Suppressor macrophage treated with lipopolysaccharide for 1 hour (primary cell): ENCODE measurements at regions not wholly inside any gene's neighbourhood (a gene's known extent, or its start where the extent isn't known, plus 50 kb on each side); places are given as distances from the start of the nearest gene placed in this dataset.

Experiments
- DNase-seq, 3 donors: peaks; one replicate each; pipeline ENCODE4 v3.0.0-alpha.2; 2020 to 2022

DNA sequence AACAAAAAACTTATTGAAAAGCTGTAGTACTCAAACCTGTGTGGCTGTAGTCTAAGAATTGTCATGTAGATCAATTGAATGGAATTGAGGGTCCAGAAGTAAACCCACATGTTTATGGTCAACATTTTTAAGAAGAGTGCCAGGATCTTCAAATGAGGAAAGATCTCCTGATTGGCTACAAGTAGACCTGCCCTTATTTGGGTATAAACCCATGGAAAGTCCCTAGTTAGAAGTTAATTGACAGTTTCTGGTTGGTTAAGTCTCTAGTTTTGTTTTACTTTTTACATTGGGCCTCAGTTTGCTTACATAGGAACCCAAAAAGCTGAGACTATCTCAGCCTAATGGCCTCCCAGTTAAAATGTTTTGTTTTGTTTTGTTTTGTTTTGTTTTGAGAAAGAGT lies 91.9 kb upstream of the RESF1 start:
- DNase-seq: no peak

DNA sequence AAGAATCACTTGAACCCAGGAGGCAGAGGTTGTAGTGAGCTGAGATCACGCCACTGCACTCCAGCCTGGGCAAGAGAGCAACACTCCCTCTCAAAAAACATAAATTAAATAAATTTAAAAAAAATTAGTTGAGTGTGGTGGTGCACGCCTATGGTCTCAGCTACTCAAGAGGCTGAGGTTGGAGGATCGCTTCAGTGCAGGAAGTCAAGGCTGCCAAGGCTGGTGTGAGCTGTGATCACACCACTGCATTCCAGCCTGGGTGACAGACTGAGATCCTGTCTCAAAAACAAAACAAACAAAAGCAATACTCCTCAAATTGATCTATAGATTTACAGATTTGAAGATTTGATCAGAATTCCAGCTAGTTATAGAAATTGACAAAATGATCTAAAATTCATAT lies 92.7 kb upstream of the RESF1 start:
- no peak for DNase-seq

DNA sequence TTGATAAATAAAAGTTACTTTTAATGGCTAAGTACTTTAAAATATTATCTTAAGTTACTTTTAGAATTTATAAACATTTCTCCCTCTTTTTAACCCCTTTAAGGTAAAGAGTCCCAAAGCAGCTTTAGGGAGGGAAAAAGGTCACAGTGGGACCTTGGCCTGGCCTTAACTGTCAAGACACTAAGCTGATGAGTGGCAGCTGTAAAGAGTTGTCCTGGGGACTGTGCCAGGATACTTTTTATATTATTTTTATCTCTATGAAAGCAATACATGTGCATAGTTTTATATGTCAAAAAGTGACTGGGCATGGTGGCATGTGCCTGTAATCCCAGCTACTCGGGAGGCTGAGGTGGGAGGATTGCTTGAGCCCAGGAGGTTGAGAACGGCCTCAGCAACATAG lies 94.2 kb upstream of the RESF1 start:
- no peak for DNase-seq

DNA sequence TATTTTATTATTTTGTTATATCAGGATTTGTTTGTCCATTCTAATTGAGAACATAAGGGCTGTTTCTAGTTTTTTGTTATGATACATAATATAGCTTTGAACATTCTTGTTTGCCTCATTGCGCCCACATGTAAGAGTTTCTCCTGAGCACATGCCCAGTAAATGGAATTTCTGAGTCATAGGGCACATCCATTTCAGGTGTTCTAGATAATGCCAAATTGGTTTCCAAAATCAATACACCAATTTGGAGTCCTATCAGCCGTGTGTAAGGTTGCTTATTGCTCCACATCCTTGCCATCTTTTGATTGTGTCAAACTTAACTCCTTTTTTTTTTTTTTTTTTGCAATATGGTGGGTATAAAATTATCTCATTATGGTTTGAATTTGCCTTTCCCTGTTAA lies 97.9 kb upstream of the RESF1 start:
- no peak for DNase-seq

DNA sequence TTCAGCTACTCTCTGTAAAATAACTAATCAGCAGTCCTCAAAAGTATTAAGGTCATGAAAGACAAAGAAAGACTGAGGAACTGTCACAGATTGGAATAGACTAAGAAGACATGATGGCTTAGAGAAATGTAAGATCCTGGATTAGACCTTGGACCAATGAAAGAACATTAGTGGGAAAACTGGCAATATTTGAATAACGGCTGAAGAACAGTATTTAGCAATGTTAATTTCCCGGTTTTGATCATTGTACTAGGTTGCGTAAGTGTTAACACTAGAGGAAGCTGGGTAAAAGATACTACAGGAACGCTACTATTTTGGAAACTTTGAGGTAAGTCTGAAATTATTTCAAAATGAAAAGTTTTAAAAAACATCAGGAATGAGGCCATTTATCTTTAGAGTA lies 98.8 kb upstream of the RESF1 start:
- peak in 1 of 3 donors; percentile 24 for DNase-seq

DNA sequence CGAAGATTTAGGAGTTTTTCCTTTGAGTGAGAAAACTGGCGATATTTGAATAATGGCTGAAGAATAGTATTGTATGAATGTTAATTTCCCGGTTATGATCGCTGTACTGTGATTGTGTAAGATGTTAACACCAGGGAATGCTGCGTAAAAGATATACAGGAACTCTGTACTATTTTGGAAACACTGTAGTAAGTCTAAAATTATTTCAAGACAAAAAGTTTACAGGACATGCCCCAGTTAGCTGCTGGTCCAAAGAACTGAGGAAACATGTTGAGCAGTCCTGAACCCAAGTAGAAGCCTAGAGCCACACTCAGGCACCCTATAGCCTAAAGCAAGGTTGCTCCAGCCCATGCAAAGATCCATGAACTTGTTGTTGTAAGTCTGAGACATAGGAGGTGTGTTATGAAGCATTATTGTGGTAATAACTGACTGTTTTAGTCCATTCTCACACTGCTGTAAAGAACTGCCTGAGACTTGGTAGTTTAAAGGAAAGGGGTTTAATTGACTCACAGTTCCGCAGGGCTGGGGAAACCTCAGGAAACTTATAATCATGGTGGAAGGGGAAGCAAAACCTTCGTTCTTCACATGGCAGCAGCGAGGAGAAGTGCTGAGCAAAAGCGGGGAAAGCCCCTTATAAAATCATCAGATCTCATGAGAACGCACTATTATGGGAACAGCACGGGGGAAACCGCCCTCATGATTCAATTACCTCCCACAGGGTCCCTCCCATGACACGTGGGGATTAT lies 99.8 kb upstream of the RESF1 start:
- peak; percentile 84 to 90 (median 88) for DNase-seq

DNA sequence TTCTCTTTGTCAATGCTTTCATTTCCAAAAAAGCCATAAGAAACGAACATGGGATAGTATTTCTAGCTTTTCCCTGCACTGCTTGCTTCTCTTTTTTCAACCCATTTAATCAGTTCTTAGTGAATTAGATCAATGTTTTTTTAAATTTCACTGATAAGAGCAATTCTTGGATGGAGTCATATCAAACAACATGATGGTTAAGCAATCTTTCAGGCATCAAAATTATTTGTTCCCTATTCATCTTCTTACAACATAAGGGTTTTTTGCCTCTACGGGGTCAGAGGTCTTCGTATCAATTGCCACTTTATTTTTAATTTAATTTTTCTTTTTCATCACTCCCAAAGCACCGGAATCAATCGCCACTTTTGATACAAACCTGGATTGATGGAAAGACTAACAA lies 103.8 kb upstream of the RESF1 start:
- no peak for DNase-seq

DNA sequence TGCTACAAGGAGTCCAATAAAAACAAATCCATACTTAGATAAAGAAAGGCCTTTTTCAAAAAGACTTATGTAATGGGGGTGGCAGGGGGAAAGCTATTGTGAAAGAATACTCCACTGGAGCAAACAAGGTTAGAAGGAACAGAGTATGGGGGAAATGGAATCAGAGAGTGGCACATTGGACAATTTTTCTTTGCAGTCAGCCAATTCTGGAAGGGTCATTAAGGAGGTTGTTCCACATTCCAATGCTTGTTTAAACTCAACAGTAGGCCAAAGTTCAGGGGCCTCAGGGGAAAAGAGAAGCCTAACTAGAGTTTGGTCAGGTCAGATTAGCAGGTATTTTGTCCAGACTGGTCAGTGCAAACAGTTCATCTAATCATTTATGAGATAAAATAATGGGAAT lies 105.2 kb upstream of the RESF1 start:
- DNase-seq: peak in 1 of 3 donors; percentile 22

DNA sequence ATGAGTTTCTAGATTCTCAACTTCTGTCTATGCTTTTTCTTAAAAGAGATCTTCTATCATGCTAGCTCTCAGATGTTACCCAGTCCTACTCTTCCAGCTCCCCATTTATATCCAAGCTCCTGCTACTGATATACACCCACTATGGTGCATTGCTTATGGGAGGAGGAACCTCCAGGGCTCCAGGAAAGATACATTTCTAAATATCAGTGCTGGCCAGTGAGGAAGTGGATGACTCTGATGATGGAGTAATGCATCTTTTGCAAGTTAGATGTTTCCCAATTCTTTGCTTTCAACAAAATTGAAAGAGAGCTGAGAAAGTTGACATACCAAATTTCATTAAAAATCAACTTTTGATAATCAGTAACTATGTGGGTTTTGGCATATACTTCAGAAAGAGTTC lies 105.7 kb upstream of the RESF1 start:
- DNase-seq: peak; percentile 69 to 85 (median 84)

DNA sequence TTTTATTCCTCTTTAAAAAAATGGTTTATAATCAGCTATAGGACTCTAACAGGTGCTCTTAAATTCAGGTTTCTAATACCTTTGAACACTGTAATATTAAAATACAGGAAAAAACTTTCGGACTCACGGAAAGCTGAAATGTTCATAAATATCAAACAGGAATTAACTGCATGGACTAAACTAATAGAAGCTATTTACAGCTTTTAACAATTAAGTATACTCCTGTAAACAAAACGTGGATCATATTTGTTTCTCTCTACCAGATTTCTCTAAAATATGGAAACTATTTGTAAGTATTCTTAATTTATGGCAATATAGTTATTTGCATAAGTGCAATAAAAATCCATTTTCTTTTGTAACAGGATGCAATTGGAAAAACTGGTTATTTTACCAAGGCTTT lies 108.9 kb upstream of the RESF1 start:
- no peak for DNase-seq

DNA sequence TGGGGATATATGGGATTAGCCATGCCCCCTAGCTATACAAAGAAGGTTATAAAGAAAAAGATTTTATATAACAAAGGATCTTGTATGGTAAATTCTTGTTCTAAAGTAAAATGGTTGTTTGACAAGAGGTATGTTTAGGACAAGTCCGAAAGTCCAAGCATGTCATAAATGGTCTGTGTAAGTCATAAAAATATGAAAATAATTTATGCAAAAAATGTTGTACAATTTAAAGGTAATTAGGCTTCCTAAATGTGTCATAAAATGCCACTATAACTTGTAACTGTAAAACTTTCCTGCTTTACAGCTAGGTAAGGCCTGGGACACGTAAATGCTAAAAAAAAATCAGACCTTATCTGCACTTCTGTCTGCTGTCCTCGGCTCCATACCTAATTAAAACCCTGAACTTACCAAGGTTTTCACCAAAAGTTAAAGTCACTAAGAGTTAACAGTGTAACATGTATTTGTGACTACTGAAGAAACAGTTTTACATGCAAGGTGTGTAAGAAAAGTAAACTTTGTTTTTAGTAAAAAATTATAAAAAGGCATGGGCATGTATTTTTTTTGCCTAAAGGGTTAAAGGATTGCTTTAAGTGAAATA lies 110.0 kb upstream of the RESF1 start:
- peak; percentile 22 to 37 (median 34) for DNase-seq

DNA sequence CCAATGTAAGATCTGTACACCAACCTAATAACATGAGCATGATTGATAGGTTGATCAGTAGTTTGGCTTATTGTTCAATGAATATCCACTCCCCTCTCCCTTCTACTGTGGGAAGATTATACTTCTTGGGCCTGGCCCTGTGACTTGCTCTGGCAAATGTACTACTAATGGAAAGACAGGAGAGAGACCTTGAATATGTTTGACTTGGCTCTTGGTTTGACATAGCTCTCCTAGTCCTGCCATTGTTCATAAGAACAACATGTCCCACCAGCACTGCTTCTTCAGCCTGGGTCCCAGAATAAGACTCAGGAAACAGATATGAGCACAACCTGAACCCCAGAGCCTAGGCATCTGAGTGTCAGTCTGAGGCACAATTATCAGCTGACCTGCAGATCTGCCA lies 112.8 kb upstream of the RESF1 start:
- DNase-seq: no peak

DNA sequence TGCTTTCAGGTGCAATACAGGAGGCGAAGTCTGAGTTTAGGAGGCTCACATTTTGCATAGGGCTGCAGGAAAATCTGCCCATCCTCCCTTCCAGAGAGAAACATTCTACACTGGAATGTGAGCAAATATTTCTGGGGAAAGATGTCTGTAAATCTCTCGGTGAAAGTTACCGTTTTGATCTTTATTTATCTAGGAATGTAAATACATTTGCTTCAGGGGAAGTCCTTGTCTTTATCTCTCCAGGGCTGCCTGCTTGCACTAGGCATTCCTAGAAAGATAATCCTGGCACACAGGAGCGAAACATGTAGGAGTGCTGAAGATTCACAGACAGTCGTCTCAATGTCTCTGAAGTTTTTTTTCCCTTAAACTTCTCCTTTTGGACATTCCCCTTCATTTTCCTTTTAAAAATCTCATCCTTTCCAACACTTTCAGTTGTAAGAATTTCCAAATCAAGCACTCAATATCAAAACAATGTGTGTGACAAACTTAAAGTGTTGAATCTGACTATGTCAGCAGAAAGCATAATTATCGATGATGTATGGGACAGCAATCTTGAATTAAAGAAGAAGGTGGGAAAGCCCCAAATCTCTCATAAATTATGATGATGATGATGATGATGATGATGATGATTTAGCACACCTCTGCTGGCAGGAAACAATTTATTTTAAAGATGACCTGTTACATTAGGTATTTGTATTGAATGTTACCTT lies 113.4 kb upstream of the RESF1 start:
- DNase-seq: no peak

DNA sequence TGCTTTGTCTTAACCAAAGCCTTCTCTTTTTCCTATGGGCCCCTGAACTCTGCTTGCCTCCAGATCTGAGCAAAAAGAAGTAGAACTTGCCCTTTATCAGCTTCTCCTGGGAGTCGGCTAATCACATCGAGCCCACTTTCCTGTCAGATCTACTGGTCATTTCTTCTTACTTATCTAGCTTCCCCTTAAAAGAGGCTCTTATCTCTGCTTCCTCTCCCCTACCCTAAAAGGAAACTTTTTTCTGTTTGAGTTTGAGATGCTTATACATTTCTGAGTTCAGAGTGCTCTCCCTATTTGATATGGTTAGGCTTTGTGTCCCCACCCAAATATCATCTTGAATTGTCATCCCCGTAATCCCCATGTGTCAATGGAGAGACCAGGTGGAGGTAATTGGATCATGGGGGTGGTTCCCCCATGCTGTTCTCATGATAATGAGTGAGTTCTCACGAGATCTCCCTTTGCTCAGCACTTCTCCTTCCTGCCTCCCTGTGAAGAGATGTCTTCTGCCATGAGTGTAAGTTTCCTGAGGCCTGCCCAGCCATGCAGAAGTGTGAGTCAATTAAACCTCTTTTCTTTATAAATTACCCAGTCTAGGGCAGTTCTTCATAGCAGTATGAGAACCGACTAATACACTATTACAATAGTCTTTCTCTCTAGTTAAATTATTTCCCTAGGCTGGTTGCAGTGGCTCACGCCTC lies 114.7 kb upstream of the AMN1 start:
- DNase-seq: no peak

DNA sequence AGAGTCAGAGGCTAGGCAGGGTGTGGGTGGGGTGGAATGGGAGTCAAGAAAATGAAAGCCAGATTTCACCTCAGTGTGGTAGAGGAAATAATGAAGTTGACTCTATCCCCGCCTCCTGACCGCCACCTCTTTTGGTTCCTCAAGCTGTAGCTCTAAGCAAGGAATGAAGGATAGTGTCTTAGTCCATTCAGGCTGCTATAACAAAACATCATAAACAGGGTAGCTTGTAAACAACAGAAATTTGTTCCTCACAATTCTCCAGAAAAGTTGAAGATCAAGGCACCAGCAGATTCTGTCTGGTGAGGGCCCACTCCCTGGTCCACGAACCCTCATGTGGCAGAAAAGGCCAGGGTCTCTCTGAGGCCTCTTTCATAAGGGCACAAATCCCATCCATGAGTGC lies 109.1 kb upstream of the AMN1 start:
- DNase-seq: no peak

DNA sequence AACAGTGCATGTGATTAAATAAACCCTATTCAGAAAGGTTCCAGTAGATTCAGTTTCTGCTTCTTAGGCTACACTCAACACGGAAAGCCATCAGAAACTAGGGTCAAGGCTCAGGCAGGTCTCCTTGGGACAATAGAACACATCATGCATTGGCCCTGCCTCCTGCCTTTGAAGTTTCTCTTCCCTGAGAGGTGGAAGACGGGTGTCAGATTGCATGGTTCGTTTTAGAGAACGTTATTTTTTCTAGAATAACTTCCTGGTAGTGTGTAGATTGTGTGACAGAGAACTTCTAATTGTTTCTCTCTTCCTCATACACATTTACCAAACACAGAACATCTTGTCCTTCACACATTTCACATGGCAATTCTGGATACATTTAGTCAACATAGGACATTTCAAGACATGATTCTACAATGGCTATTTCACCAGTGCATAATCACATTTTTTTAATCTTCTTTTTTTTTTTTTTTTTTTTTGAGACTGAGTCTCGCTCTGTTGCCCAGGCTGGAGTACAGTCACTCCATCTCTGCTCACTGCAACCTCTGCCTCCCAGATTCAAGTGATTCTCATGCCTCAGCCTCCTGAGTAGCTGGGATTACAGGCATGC lies 106.6 kb upstream of the AMN1 start:
- DNase-seq: peak in 1 of 3 donors; percentile 12

DNA sequence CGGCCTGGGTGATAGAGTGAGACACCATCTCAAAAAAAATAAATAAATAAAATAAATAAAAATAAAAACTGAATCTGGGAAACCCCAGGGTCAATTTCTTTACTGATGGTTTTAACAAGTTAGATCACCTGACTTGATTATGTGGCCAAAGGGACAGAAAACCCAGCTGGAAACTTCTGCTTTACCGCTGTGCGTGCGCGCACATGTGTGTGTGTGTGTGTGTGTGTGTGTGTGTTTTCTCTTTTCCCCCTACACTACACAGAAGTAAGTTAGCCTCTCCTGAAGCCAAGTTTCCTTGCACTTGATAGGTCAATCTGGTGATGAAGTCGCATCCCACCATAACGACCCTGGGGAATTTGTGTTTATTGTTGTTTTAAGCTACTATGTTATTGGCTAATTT lies 105.3 kb upstream of the AMN1 start:
- DNase-seq: peak; percentile 41 to 47 (median 46)

DNA sequence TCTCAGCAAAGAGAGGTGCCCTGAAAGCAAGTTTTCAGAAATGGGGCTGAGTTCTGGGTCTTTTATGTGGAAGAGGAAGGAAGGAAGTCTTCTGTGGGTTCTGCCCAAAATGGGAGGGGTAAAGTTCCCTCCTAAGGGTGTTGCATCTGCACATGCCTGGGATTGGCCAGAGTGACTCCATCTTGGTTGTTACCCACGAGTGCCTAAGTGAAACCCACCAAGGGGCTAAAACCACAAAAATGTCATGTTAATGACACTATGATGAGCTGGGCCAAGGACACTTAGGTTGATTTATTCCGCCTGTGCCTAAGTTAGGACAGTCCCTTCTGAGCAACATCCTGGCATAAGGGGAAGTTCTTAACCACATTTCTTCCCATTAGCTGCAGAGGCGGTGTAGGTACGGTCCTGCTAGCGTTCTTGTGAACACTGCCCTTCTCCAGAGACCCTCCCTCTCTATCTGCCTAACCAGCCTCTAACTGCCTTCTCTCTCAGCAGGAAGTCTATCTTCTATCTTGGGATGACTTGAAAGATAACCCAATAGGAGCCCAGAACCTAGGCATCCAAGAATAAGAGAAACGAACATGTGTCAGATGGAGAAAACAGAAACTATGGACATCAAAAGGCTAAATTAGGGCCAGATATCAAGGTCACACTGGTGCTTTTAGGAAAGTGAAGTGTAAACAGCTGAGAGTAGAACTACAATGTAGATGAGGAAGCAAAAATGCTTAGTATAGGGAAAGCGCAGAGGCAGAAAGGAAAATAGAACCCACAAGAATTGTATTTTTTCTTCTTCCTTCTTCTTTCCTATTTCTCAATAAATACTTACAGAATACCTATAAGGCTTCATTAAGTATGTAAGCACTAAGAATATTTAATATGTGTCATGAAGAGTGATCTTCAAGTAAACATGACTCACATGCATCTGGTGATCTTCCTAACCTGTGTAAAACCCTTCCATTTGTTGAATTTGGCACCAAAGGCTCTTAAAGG lies 104.2 kb upstream of the AMN1 start:
- peak; percentile 84 to 95 (median 92) for DNase-seq

DNA sequence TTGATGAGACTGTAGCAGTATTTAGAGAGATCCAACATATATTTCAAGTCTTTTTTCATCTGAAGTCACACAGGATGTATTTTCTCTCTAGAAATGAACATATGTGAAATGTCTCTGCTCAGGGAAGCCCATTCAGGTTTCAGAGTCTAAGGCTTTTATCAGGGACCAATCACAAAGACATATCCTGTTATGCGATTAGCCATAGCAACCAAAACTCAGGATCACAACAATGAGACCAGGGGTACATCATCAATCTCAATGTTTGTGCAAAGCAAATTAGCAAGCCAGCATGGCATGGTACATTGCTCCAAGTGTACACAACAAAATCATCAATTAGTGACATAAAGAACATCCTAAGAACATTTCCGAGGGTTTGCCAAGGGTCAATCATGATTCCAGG lies 99.2 kb upstream of the AMN1 start:
- no peak for DNase-seq

DNA sequence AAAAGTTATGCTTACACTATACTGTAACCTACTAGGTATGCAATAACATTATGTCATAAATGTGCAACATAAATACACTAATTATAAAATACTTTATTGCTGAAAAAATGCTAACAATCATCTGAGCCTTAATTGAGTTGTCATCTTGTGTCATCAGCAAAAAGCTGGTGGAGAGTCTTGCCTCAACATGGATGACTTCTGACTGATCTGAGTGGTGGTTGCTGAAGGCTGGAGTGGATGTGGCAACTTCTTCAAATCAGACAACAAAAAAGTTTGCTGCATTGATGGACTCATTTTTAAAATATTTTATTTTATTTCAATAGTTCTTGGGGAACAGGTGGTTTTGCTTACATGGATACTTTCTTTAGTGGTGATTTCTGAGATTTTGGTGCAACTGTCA lies 93.9 kb upstream of the AMN1 start:
- peak; percentile 24 to 55 (median 31) for DNase-seq

DNA sequence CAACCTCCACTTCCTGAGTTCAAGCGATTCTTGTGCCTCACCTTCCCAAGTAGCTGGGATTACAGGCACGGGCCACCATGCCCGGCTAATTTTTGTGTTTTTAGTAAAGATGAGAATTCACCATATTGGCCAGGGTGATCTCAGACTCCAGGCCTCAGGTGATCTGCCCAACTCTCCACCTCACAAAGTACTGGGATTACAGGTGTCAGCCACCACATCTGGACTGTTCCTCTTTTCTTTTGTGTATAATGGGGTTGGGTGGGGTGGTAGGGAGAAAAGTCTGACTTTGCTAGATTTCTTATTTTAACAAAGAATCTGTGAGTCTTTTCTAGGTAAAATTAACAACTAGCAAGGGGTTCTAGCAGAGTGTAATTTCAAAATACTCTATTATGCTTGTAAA lies 92.7 kb upstream of the AMN1 start:
- no peak for DNase-seq

DNA sequence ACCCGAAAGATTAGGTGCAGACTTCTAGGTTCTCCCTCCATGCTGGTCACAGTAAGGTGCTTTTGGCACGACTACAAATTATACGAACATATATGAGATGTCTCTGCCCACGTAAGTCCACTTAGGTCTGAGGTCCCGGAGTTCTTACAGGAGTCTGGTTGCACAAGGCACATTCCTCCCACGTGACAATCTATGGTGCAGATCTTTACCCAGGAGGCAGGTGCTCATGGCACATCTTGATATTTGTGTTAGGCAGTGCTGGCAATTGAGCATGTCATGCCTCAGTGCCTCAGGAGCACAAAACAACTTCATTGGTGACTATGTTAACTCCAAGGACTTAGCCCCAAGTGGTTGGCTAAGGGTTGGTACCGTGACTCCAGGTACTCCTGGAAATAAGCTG lies 92.0 kb upstream of the AMN1 start:
- DNase-seq: no peak
